ENCODE measurements at regions not wholly inside any gene's neighbourhood (a gene's known extent, or its start where the extent isn't known, plus 50 kb on each side); places are given as distances from the start of the nearest gene placed in this dataset.

GRCh38 chr1:227459326-227459841 is 104.0 kb upstream of the ZNF678 start:
- no peak for TF ChIP-seq CTCF (IDR thresholded peaks at IDR 0.05)
- TF ChIP-seq ZFX (IDR thresholded peaks at IDR 0.05; ENCODE audit: borderline replicate concordance): no peak
- no peak overlapping the region for H3K27ac ChIP-seq

GRCh38 chr1:227454686-227455085 is 108.7 kb upstream of the ZNF678 start:
- no peak overlapping the region for H3K27ac ChIP-seq
- TF ChIP-seq CTCF (IDR thresholded peaks at IDR 0.05): no peak
- TF ChIP-seq ZFX (IDR thresholded peaks at IDR 0.05; ENCODE audit: borderline replicate concordance): no peak

GRCh38 chr1:227453631-227454355 is 109.6 kb upstream of the ZNF678 start:
- H3K27ac ChIP-seq: no peak overlapping the region
- TF ChIP-seq ZFX (IDR thresholded peaks at IDR 0.05; ENCODE audit: borderline replicate concordance) (no peak), CTCF (IDR thresholded peaks at IDR 0.05) (no peak)

- TF ChIP-seq ZFX (IDR thresholded peaks at IDR 0.05; ENCODE audit: borderline replicate concordance) (no peak), CTCF (IDR thresholded peaks at IDR 0.05) (no peak)
- no peak overlapping the region for H3K27ac ChIP-seq
These were observed 111.4 kb upstream of the ZNF678 start for GRCh38 chr1:227451954-227452353.

GRCh38 chr1:227451057-227451456 is 112.3 kb upstream of the ZNF678 start:
- TF ChIP-seq CTCF (IDR thresholded peaks at IDR 0.05) (no peak), ZFX (IDR thresholded peaks at IDR 0.05; ENCODE audit: borderline replicate concordance) (no peak)
- no peak overlapping the region for H3K27ac ChIP-seq

GRCh38 chr1:227450489-227450888 is 112.9 kb upstream of the ZNF678 start:
- H3K27ac ChIP-seq: no peak overlapping the region
- TF ChIP-seq ZFX (IDR thresholded peaks at IDR 0.05; ENCODE audit: borderline replicate concordance) (no peak), CTCF (IDR thresholded peaks at IDR 0.05) (no peak)

GRCh38 chr1:227449741-227450441 is 113.5 kb upstream of the ZNF678 start:
- TF ChIP-seq CTCF (IDR thresholded peaks at IDR 0.05): no peak
- TF ChIP-seq ZFX (IDR thresholded peaks at IDR 0.05; ENCODE audit: borderline replicate concordance): no peak
- no peak overlapping the region for H3K27ac ChIP-seq
